IMR-90 (cell line): ENCODE measurements at regions not wholly inside any gene's neighbourhood (a gene's known extent, or its start where the extent isn't known, plus 50 kb on each side); places are given as distances from the start of the nearest gene placed in this dataset.

Experiments used
- ATAC-seq: fragments of 200-7000 bp; cut with Tn5 transposase; 2 replicates; pipeline ENCODE4 v1.9.1; 2020; ENCODE audit warnings: low read depth, mild to moderate bottlenecking, moderate library complexity
- BruUV-seq: library from RNA; stranded (reverse); fragments of 400-500 nt; replicated peaks from 2 replicates; lab custom pipeline; 2021; lab: Mats Ljungman, UMichigan
- CTCF ChIA-PET: fragments of 300-600 bp; formaldehyde crosslinking; extraction: SDS; loops from one replicate; lab custom pipeline; 2021; ENCODE audit warnings: antibody characterized with exemption; lab: Yijun Ruan, JAX
- POLR2A ChIA-PET: fragments of 300-600 bp; sonication (Branson Sonifier 250); formaldehyde crosslinking; loops from one replicate; lab custom pipeline; 2022; ENCODE audit warnings: antibody characterized with exemption; ENCODE audit not compliant: unreplicated experiment; lab: Charles Lee
- DNase-seq: peaks from one replicate; pipeline ENCODE4 v3.0.0; 2013
- H2AFZ ChIP-seq: replicated peaks from 2 replicates; pipeline ENCODE3; 2013; ENCODE audit warnings: low read length, mild to moderate bottlenecking; ENCODE audit not compliant: poor library complexity
- H2AK5ac ChIP-seq: 2 replicates; pipeline ENCODE4 v1.6.1; 2013; ENCODE audit warnings: low read depth, low read length, inconsistent platforms
- H2AK9ac ChIP-seq: replicated peaks from 2 replicates; pipeline ENCODE3; 2013; ENCODE audit warnings: mild to moderate bottlenecking, low read depth, low read length, moderate library complexity; ENCODE audit not compliant: poor library complexity
- H2BK120ac ChIP-seq: 2 replicates; pipeline ENCODE4 v1.6.1; 2013; ENCODE audit warnings: low read depth, low read length, inconsistent platforms
- H2BK15ac ChIP-seq: 3 replicates; pipeline ENCODE4 v1.6.1; 2013; ENCODE audit warnings: low read depth, low read length, inconsistent platforms
- H2BK20ac ChIP-seq: 2 replicates; pipeline ENCODE4 v1.6.1; 2013; ENCODE audit warnings: low read depth, mild to moderate bottlenecking, inconsistent platforms, low read length, moderate library complexity
- H2BK5ac ChIP-seq: 2 replicates; pipeline ENCODE4 v1.6.1; 2013; ENCODE audit warnings: mild to moderate bottlenecking, low read depth, low read length, inconsistent platforms; ENCODE audit not compliant: poor library complexity, severe bottlenecking
- H3K14ac ChIP-seq: replicated peaks from 2 replicates; pipeline ENCODE4 v1.6.1; 2013; ENCODE audit warnings: low read depth, low read length, inconsistent platforms
- H3K18ac ChIP-seq: 2 replicates; pipeline ENCODE4 v1.6.1; 2013; ENCODE audit warnings: low read depth, low read length, control low read depth
- H3K23ac ChIP-seq: 2 replicates; pipeline ENCODE4 v1.6.1; 2013; ENCODE audit warnings: low read depth, low read length, inconsistent platforms
- H3K27ac ChIP-seq: 2 replicates; pipeline ENCODE4 v1.5.1; 2013; ENCODE audit warnings: mild to moderate bottlenecking, control low read depth, low read length; ENCODE audit not compliant: insufficient read depth
- H3K27me3 ChIP-seq: 2 replicates; pipeline ENCODE4 v1.6.1; 2013; ENCODE audit warnings: low read length; ENCODE audit not compliant: control insufficient read depth, insufficient read depth
- H3K36me3 ChIP-seq: 2 replicates; pipeline ENCODE4 v1.6.1; 2013; ENCODE audit warnings: low read length, mixed read lengths; ENCODE audit not compliant: control insufficient read depth, insufficient read depth
- H3K4ac ChIP-seq: 2 replicates; pipeline ENCODE4 v1.6.1; 2013; ENCODE audit warnings: low read depth, low read length, inconsistent platforms
- H3K4me1 ChIP-seq: 2 replicates; pipeline ENCODE4 v1.6.1; 2013; ENCODE audit warnings: low read length, mixed read lengths; ENCODE audit not compliant: control insufficient read depth, insufficient read depth
- H3K4me2 ChIP-seq: 2 replicates; pipeline ENCODE4 v1.6.1; 2013; ENCODE audit warnings: low read depth, mild to moderate bottlenecking, control low read depth, low read length, moderate library complexity
- H3K4me3 ChIP-seq: 2 replicates; pipeline ENCODE4 v1.5.1; 2013; ENCODE audit warnings: low read depth, mild to moderate bottlenecking, control low read depth, low read length, moderate library complexity; ENCODE audit not compliant: insufficient read depth
- H3K56ac ChIP-seq: 2 replicates; pipeline ENCODE4 v1.6.1; 2013; ENCODE audit warnings: low read length, inconsistent platforms; ENCODE audit not compliant: insufficient read depth; ENCODE audit errors: extremely low read depth
- H3K79me1 ChIP-seq, 2 experiments: 2 replicates each; pipeline ENCODE4 v1.6.1; 2013; ENCODE audit warnings: low read length in 2 of 2, inconsistent platforms in 1 of 2, low read depth in 1 of 2
- H3K9ac ChIP-seq: 2 replicates; pipeline ENCODE4 v1.6.1; 2013; ENCODE audit warnings: low read depth, low read length, control low read depth
- H3K9me1 ChIP-seq: 2 replicates; pipeline ENCODE4 v1.6.1; 2013; ENCODE audit warnings: low read length, inconsistent platforms; ENCODE audit not compliant: insufficient read depth
- H3K9me3 ChIP-seq: 2 replicates; pipeline ENCODE4 v1.6.1; 2013; ENCODE audit warnings: low read length; ENCODE audit not compliant: control insufficient read depth, insufficient read depth
- H4K20me1 ChIP-seq: 2 replicates; pipeline ENCODE4 v1.6.1; 2013; ENCODE audit warnings: low read length, inconsistent platforms; ENCODE audit not compliant: insufficient read depth
- H4K5ac ChIP-seq: 2 replicates; pipeline ENCODE4 v1.6.1; 2013; ENCODE audit warnings: mild to moderate bottlenecking, low read depth, low read length, control low read depth
- H4K8ac ChIP-seq, 2 experiments: 2 replicates each; pipeline ENCODE4 v1.6.1; 2013; ENCODE audit warnings: low read depth in 2 of 2, low read length in 2 of 2, control low read depth in 1 of 2, inconsistent platforms in 1 of 2
- H4K91ac ChIP-seq: 2 replicates; pipeline ENCODE4 v1.6.1; 2013; ENCODE audit warnings: low read depth, low read length, inconsistent platforms; ENCODE audit not compliant: insufficient read depth
- BHLHE40 ChIP-seq: fragments of 150-350 bp; IDR thresholded peaks from 2 replicates; pipeline ENCODE4 v1.6.1; 2016; ENCODE audit warnings: mild to moderate bottlenecking, low read depth, low read length
- MAFK ChIP-seq: IDR thresholded peaks from 2 replicates; pipeline ENCODE4 v1.6.1; 2012; ENCODE audit warnings: low read depth, low read length, improper control_type of control experiment
- RFX5 ChIP-seq: IDR thresholded peaks from 2 replicates; pipeline ENCODE4 v1.8.0; 2012; ENCODE audit warnings: low read depth, mild to moderate bottlenecking, low read length, moderate library complexity
- WGBS, 2 experiments: methylation state at CpG; one replicate each; pipeline versions ENCODE4 v1.1.5 to v1.1.7; 2013; ENCODE audit warnings: missing lambda C conversion rate in 2 of 2; ENCODE audit not compliant: insufficient read length in 1 of 2; ENCODE audit errors: extremely low coverage in 2 of 2; 5-methylcytosine and 5-hydroxymethylcytosine counted together
- dilution Hi-C: fragments of 300-500 bp; cut with HindIII; formaldehyde crosslinking; loops from one replicate; pipeline ENCODE4 v1.14.3; 2018; ENCODE audit warnings: low sequenced_read_pairs; ENCODE audit not compliant: unreplicated experiment
- in situ Hi-C: fragments of 300-500 bp; cut with MboI; formaldehyde crosslinking; loops from 3 replicates; pipeline ENCODE4 v1.14.3; 2019; ENCODE audit warnings: low sequenced_read_pairs, inconsistent platforms, mixed read lengths
- intact Hi-C: fragments of 100-400 bp; cut with micrococcal nuclease; formaldehyde crosslinking; loops from 2 replicates; pipeline ENCODE4 v1.10.0; 2022
- TF ChIP-seq, protein P1 (sequence below): conservative IDR thresholded peaks from 2 replicates; pipeline ENCODE4 v1.5.1; 2012; ENCODE audit warnings: mild to moderate bottlenecking, low read depth, low read length, improper control_type of control experiment

DNA sequence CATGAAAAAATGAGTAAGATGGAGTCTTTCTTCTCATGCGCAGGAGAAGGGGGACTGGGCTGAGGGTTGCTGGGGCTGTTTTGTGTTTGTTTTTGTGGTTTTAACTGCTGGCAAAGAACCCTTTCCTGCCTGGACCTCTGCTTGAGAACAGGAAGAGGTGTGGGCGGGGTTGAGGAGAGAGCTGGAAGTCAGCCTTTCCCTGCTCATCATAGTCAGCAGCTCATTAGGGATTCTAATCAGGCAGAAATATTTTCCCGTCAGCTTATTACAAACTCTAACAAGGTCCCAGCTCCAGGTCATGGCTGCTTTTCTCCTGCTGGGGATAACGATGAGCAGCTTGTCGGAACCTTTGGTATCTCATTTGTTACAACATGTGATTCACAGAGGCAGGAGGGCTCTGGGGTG lies 185.0 kb upstream of the NRXN3 start:
- CTCF ChIA-PET, result no interaction called here
- POLR2A ChIA-PET, result no interaction called here
- Histone ChIP-seq H2AK9ac (no peak overlapping the region), H2AK5ac (no peak overlapping the region), H2AFZ (no peak overlapping the region), H3K18ac (no peak overlapping the region), H3K4me3 (no peak overlapping the region), H3K27ac (no peak overlapping the region), H3K14ac (no peak overlapping the region), H4K5ac (no peak overlapping the region), H2BK15ac (no peak overlapping the region), H3K4ac (no peak overlapping the region), H2BK5ac (no peak overlapping the region), H3K36me3 (no peaks in the 10 kb centered on the region), H3K9ac (no peak overlapping the region), H3K27me3 (peaks cover 2% of the 10 kb centered on the region; the same call in 1 of the 2 replicates), H3K4me1 (no peaks in the 10 kb centered on the region), H3K4me2 (no peak overlapping the region), H3K9me3 (no peaks in the 10 kb centered on the region; the same call in 1 of the 2 replicates), H4K91ac (no peak overlapping the region), H4K20me1 (no peaks in the 10 kb centered on the region), H3K79me1 (no peaks in the 10 kb centered on the region), H3K9me1 (no peaks in the 10 kb centered on the region), H2BK120ac (no peak overlapping the region), H4K8ac (no peak overlapping the region), H2BK20ac (no peak overlapping the region), H3K23ac (no peak overlapping the region), H3K56ac (no peak overlapping the region)
- TF ChIP-seq MAFK (no peak), RFX5 (no peak), BHLHE40 (no peak)
- TF ChIP-seq, protein P1, sequence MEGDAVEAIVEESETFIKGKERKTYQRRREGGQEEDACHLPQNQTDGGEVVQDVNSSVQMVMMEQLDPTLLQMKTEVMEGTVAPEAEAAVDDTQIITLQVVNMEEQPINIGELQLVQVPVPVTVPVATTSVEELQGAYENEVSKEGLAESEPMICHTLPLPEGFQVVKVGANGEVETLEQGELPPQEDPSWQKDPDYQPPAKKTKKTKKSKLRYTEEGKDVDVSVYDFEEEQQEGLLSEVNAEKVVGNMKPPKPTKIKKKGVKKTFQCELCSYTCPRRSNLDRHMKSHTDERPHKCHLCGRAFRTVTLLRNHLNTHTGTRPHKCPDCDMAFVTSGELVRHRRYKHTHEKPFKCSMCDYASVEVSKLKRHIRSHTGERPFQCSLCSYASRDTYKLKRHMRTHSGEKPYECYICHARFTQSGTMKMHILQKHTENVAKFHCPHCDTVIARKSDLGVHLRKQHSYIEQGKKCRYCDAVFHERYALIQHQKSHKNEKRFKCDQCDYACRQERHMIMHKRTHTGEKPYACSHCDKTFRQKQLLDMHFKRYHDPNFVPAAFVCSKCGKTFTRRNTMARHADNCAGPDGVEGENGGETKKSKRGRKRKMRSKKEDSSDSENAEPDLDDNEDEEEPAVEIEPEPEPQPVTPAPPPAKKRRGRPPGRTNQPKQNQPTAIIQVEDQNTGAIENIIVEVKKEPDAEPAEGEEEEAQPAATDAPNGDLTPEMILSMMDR, result no peak
- DNase-seq (no peak), ATAC-seq (no peak)
- WGBS, 2 experiments, result no CpG with 5 or more reads among the region's 5 CpGs
- dilution Hi-C loops, result no loop called here
- in situ Hi-C loops, result no loop called here
- no TSS peak for BruUV-seq
- intact Hi-C loops, result no loop called here
